HG03196 (cell line): ENCODE measurements at regions not wholly inside any gene's neighbourhood (a gene's known extent, or its start where the extent isn't known, plus 50 kb on each side); places are given as distances from the start of the nearest gene placed in this dataset.

Experiments
- ATAC-seq: cut with Tn5 transposase; IDR thresholded peaks from one replicate; pipeline ENCODE4 v1.9.1; 2021; ENCODE audit not compliant: unreplicated experiment

GRCh38 chr16:73888840-73889490 lies 407.6 kb upstream of the PSMD7 start:
- no peak for ATAC-seq

GRCh38 chr16:73887911-73888310 lies 408.7 kb upstream of the PSMD7 start:
- ATAC-seq = no peak

- no peak for ATAC-seq
Measured at GRCh38 chr16:73886426-73886825, 410.2 kb upstream of the PSMD7 start.

DNA sequence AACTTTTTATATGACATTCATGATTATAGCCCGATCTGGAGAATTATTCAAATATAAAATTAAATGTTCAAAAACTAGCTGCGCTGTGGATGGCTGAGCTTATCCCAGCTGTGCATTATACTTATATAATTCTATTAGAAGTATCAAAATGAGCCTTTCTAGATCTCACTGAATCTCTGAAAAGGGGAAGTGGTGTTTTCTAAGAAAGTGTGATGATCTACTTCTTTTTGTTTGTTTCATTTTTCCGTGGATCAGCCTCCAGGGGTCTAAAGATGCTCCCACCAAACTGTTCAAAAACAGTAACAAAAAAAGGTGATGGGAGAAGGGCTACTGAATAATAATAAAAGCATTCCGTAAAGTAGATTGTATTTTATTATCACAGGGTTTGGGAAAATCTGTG lies 411.3 kb upstream of the PSMD7 start:
- no peak for ATAC-seq

DNA sequence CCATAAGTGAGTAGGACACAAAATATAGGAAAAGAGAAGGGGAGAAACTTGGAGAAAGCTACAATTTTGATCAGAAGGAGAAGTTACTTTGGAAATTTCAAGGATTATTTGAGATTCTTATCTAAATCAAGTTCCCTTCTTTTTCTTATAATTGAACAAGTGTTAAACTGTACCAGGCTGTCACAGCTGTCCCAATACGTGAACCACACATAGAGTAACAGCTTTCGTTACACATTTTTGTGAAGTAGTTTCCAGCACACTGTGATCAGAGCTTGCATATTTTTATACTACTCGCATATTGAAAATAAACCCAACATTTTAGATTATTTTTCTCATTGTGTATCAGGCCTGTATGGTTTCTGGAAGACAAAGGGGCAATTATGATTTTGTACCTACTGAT lies 412.8 kb upstream of the PSMD7 start:
- ATAC-seq = no peak

DNA sequence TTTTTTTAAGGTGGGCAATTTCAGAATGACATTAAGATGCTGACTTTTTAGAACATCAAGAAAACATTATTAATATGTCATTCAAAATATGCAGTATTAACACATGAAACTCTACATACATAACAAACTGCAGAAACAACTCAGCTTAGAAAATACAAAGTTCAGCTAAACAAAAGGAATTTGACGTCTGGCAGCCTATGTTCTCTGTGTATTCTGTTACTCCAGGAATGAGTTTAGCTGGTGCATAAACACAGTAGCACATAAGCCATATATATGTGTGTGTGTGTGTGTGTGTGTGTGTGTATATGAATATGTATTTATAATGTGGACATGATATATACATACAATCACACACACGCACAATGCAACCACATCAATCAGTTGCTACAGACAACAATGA lies 413.5 kb upstream of the PSMD7 start:
- no peak for ATAC-seq

DNA sequence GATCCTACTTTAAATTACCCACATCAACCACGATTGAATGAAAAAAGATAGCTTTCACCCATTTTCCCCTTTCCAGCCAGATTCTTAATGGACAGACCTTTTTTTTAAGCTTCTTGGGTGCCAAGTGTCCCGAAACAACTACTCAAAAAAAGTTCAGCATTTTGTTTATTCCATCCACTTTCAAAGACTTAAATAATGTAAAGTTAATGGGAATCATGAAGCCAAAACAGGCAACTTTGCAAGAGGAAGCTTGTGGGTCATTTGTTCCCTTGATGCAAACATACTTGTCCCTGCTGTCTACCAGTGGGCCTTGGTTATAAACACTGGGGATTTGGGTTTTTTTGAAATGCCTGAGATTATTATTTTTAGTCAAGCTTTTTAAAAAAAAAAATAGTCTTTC lies 414.0 kb upstream of the PSMD7 start:
- ATAC-seq = no peak

DNA sequence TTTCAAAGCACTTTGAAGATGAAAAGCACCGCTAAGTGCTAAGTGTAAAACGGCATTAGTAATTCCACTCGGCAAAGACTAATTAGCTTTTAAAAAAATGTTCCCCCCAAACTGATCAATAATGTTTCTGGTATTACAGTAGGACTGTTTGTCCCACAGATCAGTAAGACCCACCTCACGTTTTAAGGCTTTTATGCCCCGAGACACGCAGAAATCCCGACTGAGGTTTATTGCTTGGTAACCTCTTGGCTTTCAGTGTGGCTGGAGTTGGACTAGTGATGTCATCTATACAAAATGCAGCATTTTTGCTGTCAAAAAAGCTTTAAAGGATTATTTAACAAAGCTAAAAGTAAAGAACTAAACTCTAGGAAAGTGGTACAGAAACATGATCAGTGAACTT lies 414.6 kb upstream of the PSMD7 start:
- ATAC-seq = no peak

- ATAC-seq = no peak
Measured at GRCh38 chr16:73879621-73880020, 417.0 kb upstream of the PSMD7 start.

GRCh38 chr16:73878611-73879010 lies 418.0 kb upstream of the PSMD7 start:
- no peak for ATAC-seq

GRCh38 chr16:73877150-73877549 lies 419.5 kb upstream of the PSMD7 start:
- ATAC-seq = no peak

DNA sequence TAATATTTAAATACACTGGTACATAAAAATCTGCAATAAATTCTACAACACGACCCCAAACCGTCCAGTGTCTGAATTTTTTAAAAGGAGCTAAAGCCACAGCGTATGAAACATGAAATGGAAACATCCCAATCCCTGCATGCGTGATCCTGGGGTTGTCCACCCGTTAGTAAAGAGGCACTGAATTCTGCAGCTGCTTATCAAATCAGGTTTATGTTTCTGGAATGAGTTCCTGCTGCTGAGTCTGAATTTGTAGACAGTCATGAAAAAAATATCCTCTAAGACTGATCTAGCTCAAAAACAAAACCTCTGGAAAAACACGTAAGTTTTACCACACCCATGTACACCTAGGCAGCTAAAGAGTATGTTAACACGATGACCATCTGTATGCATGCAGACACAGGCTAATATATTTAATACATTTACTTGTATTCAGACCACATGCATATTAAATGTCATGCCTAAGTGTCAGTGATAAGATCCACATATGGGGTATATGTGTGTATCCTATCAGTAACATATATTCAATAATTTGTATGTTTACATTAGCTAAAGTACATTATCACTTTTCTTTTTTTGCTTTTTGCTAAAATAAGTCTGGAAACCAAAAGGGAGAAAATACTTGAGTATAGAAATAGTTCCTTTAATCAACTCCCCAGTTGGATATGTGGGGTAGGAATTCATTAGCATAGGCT lies 420.5 kb upstream of the PSMD7 start:
- ATAC-seq = no peak

GRCh38 chr16:73874324-73874723 lies 422.3 kb upstream of the PSMD7 start:
- ATAC-seq = no peak

DNA sequence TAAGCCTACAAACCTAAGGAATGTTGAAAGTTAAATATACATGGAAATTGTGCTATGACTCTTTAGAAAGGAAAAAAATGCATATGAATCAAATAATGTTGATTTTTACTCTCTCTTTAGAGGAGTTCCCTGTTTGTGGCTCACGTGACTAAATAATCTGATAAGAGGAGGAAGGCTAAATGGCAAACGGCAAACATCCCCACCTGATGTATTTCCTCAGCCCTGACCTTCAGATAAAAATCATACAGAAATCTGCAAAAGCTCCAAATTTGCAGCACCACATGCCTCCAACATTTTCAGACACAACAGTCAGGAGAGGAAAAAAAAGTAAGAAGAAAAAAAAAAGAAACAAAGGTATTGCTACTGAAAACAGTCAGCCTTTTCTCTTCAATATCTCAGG lies 423.0 kb upstream of the PSMD7 start:
- no peak for ATAC-seq

- no peak for ATAC-seq
Measured at GRCh38 chr16:73872856-73873255, 423.8 kb upstream of the PSMD7 start.

DNA sequence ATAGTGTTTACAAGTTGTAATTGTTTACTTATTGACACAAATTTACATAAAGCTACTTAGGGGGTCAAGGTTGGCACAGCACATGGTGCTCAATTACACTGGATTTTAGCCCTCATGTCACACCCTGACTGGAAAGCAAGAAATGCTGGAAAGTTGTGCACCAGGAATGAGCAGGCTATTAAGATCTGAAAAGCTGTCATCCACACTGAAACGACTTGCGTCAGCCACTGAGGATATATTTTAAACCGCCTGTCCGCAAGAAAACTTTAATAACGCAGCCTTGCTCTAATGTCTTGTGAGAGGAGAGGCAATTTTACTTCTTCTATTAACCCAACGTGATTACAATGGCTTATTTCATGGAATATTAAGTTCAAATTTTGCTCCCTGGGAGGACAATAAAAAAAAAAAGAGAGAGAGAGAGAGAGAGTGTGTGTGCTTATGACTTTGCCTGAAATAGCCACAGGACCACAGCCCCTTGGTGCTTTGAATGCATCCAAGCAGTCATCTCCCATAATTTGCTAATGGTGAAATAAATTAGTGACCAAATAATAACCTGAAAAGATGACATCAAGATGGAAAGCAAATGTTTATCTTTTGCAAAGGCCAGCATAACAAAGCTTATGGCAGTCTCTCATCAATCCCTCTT lies 425.4 kb upstream of the PSMD7 start:
- no peak for ATAC-seq

DNA sequence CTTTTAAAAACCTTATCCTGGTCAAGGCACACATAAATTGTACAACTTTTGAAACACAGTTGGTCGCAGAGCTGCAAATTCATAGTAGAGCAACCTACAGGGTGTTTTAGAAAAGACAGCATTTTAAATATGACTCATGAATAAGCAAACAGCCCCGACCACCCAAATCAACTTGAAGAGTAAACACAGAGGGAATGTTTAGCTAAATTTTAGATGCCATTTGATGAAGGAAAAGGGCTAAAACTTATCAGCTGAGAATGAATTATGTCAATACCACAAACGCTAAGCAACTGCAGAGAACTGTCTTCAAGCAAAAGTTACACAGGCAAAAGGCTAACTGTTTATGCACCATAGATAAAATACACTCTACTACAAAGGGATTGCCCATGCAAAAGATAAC lies 427.5 kb upstream of the PSMD7 start:
- ATAC-seq = no peak

GRCh38 chr16:73864868-73865267 lies 431.7 kb upstream of the PSMD7 start:
- no peak for ATAC-seq

GRCh38 chr16:73858326-73858725 lies 438.3 kb upstream of the PSMD7 start:
- no peak for ATAC-seq

DNA sequence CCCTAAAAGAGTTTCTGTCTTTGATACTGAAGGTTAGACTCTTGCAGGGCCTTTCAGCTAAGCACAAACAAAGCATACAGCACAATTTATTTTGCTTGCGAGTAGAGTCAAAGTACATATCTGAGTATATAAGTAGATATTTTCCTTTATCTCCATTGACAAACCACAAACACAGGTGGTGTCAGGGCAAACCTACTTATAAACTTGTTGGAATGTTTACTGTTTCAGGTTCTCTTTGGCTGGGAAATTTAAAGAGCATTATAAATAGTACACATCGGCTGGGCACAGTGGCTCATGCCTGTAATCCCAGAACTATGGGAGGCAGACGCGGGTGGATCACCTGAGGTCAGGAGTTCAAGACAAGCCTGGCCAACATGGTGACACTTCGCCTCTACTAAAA lies 442.6 kb upstream of the PSMD7 start:
- ATAC-seq = no peak

DNA sequence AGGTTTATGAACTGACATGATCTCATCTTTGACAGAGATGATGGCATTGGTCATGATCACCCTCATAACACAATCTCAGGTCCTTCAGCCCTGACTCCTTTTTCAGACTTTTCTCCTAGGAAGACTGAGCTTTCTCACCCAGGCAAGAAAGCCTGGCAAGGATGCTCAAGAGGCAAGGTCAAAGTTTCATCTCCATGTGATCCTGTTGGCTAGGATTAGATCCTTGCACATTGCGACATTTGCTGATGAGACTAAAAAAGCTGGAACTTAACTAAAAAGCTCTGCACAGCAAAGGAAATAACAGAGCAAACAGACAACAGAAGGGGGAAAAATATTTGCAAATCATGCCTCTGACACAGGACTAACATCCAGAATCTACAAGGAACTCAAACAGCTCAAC lies 444.1 kb upstream of the PSMD7 start:
- no peak for ATAC-seq

DNA sequence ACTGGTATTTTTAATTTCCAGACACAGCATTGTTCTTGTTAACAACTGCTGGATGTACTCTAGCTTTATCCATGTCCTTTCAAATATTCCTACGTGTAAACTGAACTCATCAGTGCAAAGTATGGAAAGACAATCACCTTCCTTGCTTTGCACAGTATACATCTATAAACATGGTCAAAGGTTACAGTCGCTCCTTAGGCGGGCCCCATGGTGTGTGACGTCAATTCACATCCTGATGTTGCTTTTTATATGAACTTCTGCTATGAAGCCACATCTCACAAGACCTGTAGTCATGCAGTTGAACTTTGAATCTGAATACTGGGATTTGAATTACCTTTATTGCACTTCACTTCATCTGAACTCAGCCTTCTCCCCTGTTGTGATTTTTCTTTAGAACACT lies 447.6 kb upstream of the PSMD7 start:
- no peak for ATAC-seq

DNA sequence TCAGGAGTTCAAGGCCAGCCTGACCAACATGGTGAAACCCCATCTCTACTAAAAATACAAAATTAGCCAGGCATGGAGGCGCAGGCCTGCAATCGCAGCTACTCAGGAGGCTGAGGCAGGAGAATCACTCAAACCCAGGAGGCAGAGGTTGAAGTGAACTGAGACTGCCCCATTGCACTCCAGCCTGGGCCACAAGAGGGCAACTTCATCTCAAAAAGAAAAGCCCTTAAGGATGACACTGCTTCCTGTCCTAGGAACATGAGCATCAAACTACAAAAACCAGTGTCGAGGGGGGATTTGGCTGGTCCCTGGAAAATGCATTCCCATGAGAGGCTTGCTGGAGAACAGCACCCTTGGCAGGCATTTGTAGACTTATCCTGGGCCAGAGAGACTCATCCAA lies 449.5 kb upstream of the PSMD7 start:
- ATAC-seq = no peak
